ENCODE measurements at regions not wholly inside any gene's neighbourhood (a gene's known extent, or its start where the extent isn't known, plus 50 kb on each side); places are given as distances from the start of the nearest gene placed in this dataset.

DNA sequence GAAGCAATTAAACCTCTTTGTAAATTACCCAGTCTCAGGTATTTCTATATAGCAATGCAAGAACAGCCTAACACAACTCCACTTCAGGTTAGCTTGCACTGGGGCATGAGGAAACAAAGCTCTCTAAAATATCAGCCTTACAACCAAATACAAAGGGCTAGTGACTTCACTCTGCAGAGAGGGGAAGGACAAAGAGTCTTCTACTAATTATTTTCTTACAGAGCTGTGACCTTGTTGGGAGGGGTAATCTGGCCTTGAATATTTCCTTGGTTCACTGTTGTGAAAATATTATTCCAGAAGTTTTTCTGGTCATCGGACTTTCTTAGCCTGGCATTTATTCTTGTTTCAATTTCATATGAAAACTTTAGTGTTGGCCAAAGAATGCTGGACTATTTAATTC, 334.4 kb upstream of the CTNNB1 start:
- no peak overlapping the region for H3K4me3 Mint-ChIP-seq
- H3K4me1 Mint-ChIP-seq = peaks cover 22% of the 10 kb centered on the region
- peaks cover 4% of the 10 kb centered on the region for H3K27me3 Mint-ChIP-seq (ENCODE audit: low read depth)
- H3K9me3 Mint-ChIP-seq = no peaks in the 10 kb centered on the region
- no peak overlapping the region for H3K27ac Mint-ChIP-seq
- TF ChIP-seq, protein P1, sequence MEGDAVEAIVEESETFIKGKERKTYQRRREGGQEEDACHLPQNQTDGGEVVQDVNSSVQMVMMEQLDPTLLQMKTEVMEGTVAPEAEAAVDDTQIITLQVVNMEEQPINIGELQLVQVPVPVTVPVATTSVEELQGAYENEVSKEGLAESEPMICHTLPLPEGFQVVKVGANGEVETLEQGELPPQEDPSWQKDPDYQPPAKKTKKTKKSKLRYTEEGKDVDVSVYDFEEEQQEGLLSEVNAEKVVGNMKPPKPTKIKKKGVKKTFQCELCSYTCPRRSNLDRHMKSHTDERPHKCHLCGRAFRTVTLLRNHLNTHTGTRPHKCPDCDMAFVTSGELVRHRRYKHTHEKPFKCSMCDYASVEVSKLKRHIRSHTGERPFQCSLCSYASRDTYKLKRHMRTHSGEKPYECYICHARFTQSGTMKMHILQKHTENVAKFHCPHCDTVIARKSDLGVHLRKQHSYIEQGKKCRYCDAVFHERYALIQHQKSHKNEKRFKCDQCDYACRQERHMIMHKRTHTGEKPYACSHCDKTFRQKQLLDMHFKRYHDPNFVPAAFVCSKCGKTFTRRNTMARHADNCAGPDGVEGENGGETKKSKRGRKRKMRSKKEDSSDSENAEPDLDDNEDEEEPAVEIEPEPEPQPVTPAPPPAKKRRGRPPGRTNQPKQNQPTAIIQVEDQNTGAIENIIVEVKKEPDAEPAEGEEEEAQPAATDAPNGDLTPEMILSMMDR (IDR thresholded peaks at IDR 0.05; ENCODE audit: unreplicated experiment in 3 of 3) = no peak
- H3K36me3 Mint-ChIP-seq (ENCODE audit: low read depth) = no peaks in the 10 kb centered on the region

DNA sequence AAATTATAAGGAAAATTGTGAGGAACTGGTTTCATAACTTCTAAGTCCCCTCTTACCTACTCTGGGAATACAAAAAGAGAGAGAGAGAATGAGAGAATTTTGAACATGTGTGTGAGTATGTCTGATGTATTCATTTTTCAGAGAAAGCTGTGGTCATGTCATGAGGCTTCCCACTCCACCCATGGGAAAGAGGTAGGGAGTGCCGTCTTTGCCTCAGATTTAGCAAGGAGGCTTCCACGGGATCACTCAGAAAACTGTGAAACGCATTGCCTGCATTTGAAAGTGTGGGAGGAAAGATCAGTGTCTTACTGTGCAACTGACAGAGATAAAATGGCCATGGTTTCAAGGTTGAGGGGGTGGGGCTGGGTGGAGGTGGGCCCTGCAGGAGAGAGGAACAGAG, 331.5 kb upstream of the CTNNB1 start:
- Mint-ChIP-seq H3K4me1 (peaks cover 46% of the 10 kb centered on the region), H3K9me3 (no peaks in the 10 kb centered on the region), H3K27ac (peak overlapping the region in 1 of 3 experiments; percentile 35), H3K36me3 (ENCODE audit: low read depth) (no peaks in the 10 kb centered on the region), H3K27me3 (ENCODE audit: low read depth) (peaks cover 4% of the 10 kb centered on the region), H3K4me3 (peak overlapping the region in 1 of 3 experiments; percentile 6)
- TF ChIP-seq, protein P1 (IDR thresholded peaks at IDR 0.05; ENCODE audit: unreplicated experiment in 3 of 3) = no peak

DNA sequence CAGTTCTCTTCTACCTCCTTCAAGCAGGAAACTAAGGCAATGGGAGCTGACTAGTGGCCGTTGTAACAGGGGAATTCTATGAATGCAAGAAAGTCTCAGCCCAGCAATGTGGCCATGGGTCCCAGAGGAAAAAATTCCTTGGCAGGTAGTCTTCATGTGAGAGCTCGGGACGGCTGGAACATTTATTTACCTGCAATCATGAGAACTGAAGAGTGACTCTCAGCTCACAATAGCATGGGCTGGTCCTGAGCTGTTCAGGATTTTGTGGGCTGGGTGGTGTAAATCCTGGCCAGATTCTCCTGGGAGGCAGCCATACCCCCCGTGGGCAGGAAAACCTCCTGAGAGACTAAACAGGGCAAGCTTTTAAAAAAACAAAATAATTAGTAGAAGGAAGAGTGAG, 330.3 kb upstream of the CTNNB1 start:
- Mint-ChIP-seq H3K9me3 (no peaks in the 10 kb centered on the region), H3K4me1 (peaks cover 56% of the 10 kb centered on the region), H3K4me3 (no peak overlapping the region), H3K27ac (no peak overlapping the region), H3K27me3 (ENCODE audit: low read depth) (peaks cover 4% of the 10 kb centered on the region), H3K36me3 (ENCODE audit: low read depth) (no peaks in the 10 kb centered on the region)
- TF ChIP-seq, protein P1 (IDR thresholded peaks at IDR 0.05; ENCODE audit: unreplicated experiment in 3 of 3) = no peak

DNA sequence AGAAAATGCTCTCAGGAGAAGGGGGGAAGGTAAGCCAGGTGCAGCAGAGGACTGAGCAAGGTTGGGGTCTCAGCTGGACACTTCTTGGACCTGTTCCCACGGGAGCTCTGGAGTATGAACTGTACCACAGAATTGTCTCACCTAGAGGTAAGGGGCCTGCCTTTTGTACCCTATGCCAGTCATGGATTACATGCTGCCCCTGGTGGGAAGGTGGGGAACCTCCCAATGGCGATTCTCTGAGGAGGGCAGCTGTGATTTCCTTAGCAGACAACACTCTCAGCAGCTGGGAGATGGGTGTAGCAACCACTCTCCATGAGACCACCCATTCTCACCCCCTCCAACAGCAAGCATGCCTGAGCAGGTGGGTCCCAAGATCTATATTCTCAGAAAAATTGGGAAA, 329.4 kb upstream of the CTNNB1 start:
- Mint-ChIP-seq H3K4me1 (peaks cover 64% of the 10 kb centered on the region), H3K27me3 (ENCODE audit: low read depth) (peaks cover 4% of the 10 kb centered on the region), H3K9me3 (no peaks in the 10 kb centered on the region), H3K27ac (no peak overlapping the region), H3K4me3 (no peak overlapping the region), H3K36me3 (ENCODE audit: low read depth) (no peaks in the 10 kb centered on the region)
- TF ChIP-seq, protein P1 (IDR thresholded peaks at IDR 0.05; ENCODE audit: unreplicated experiment in 3 of 3) = no peak

DNA sequence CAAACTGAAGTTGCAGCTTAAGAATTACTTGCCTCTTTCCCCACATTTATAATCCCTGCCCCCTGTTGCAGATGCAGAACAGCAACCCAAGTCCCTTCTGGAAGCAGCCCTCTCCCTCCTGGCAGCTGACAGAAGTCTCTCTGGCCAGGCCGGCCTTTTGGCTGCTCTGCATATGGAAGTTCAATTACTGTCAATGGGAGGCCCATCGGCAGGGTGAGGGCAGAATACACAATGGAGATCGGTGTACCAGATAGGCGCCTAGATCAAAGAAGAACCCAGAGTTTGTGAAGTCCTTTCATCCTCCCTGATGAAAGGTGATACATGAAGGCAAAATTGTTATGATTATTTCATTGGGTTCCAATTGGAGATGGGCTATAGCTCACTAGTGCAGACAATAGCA, 327.9 kb upstream of the CTNNB1 start:
- Mint-ChIP-seq H3K36me3 (ENCODE audit: low read depth) (no peaks in the 10 kb centered on the region), H3K4me1 (peaks cover 78% of the 10 kb centered on the region), H3K27me3 (ENCODE audit: low read depth) (peaks cover 7% of the 10 kb centered on the region), H3K9me3 (no peaks in the 10 kb centered on the region), H3K27ac (peak overlapping the region in 1 of 3 experiments; percentile 15), H3K4me3 (no peak overlapping the region)
- TF ChIP-seq, protein P1 (IDR thresholded peaks at IDR 0.05; ENCODE audit: unreplicated experiment in 3 of 3) = no peak

DNA sequence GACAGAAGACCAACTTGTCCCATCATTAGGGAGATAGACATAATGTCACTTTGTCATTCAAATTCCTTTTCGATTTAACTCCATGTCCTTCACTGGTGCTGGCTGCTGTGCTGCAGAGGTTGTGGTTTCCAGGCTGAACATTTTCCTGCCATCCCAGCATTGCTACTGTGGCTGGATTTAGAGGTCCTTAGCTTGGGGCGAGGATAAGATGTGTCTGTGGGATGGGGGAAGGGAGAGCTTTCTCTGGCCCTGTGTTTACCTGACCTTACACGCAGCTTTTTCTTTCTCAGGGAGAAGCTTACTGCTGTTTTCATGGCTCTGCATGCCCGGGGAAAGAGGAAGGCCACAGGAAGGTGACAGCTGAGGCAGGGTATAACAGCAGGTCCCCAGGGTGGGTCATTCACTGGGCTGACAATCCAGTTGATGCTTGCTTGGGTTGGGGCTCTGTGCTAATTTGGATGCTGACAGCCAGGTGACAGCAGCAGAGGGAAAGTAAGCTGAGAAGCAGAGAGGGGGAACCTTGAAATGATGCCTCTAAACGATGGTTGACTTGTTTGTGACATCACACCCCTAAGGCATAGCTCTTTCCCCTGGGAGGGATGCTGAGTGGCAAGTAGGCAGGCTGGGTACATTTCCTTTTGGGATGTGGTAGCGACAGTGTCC, 326.9 kb upstream of the CTNNB1 start:
- H3K4me1 Mint-ChIP-seq = peaks cover 88% of the 10 kb centered on the region
- TF ChIP-seq, protein P1 (IDR thresholded peaks at IDR 0.05; ENCODE audit: unreplicated experiment in 3 of 3) = no peak
- no peaks in the 10 kb centered on the region for H3K36me3 Mint-ChIP-seq (ENCODE audit: low read depth)
- no peaks in the 10 kb centered on the region for H3K9me3 Mint-ChIP-seq
- no peak overlapping the region for H3K4me3 Mint-ChIP-seq
- H3K27ac Mint-ChIP-seq = peak overlapping the region in 2 of 3 experiments; percentile 43 to 84
- H3K27me3 Mint-ChIP-seq (ENCODE audit: low read depth) = peaks cover 7% of the 10 kb centered on the region
